Hematopoietic multipotent progenitor cell treated with erythropoietin and hydrocortisone succinate and interleukin-3 and kit ligand, for 17 days (in vitro differentiated cells): ENCODE measurements at regions not wholly inside any gene's neighbourhood (a gene's known extent, or its start where the extent isn't known, plus 50 kb on each side); places are given as distances from the start of the nearest gene placed in this dataset.
"Not testable (repeated sequence)": the region's sequence is repeated elsewhere in the genome, so short reads cannot be mapped to it uniquely, and the experiment has no call there.

Source experiments
- DNase-seq: peaks from one replicate; pipeline ENCODE4 v3.0.0-alpha.2; 2015; ENCODE audit warnings: low spot score

- no peak for DNase-seq
Observed at GRCh38 chr12:86770871-86771270, 514.7 kb upstream of the MGAT4C start.

GRCh38 chr12:86748894-86749293, 492.7 kb upstream of the MGAT4C start:
- no peak for DNase-seq

- DNase-seq, result no peak
Observed at GRCh38 chr12:86744547-86745212, 488.5 kb upstream of the MGAT4C start.

- no peak for DNase-seq
Observed at GRCh38 chr12:86743875-86744536, 487.8 kb upstream of the MGAT4C start.

GRCh38 chr12:86741531-86741930, 485.3 kb upstream of the MGAT4C start:
- no peak for DNase-seq

GRCh38 chr12:86735851-86736250, 479.7 kb upstream of the MGAT4C start:
- DNase-seq, result no peak

GRCh38 chr12:86735072-86735471, 478.9 kb upstream of the MGAT4C start:
- no peak for DNase-seq

GRCh38 chr12:86730233-86730632, 474.0 kb upstream of the MGAT4C start:
- no peak for DNase-seq

GRCh38 chr12:86729739-86730138, 473.5 kb upstream of the MGAT4C start:
- no peak for DNase-seq

- no peak for DNase-seq
Observed at GRCh38 chr12:86727160-86727559, 471.0 kb upstream of the MGAT4C start.

GRCh38 chr12:86724716-86725115, 468.5 kb upstream of the MGAT4C start:
- no peak for DNase-seq

GRCh38 chr12:86723326-86723725, 467.1 kb upstream of the MGAT4C start:
- DNase-seq, result no peak

- no peak for DNase-seq
Observed at GRCh38 chr12:86721713-86722397, 465.7 kb upstream of the MGAT4C start.

- no peak for DNase-seq
Observed at GRCh38 chr12:86719381-86719780, 463.2 kb upstream of the MGAT4C start.

- DNase-seq, result no peak
Observed at GRCh38 chr12:86713121-86713520, 456.9 kb upstream of the MGAT4C start.

- no peak for DNase-seq
Observed at GRCh38 chr12:86712425-86712843, 456.2 kb upstream of the MGAT4C start.

GRCh38 chr12:86711731-86712130, 455.5 kb upstream of the MGAT4C start:
- no peak for DNase-seq

- DNase-seq, result no peak
Observed at GRCh38 chr12:86710109-86710508, 453.9 kb upstream of the MGAT4C start.

GRCh38 chr12:86709017-86709416, 452.8 kb upstream of the MGAT4C start:
- not testable (repeated sequence) for DNase-seq

GRCh38 chr12:86698641-86698980, 442.4 kb upstream of the MGAT4C start:
- no peak for DNase-seq

- no peak for DNase-seq
Observed at GRCh38 chr12:86697916-86698640, 441.9 kb upstream of the MGAT4C start.

- DNase-seq, result no peak
Observed at GRCh38 chr12:86683568-86684304, 427.5 kb upstream of the MGAT4C start.
